PC-3 (cell line): ENCODE measurements at regions not wholly inside any gene's neighbourhood (a gene's known extent, or its start where the extent isn't known, plus 50 kb on each side); places are given as distances from the start of the nearest gene placed in this dataset.

Source experiments
- EZH2phosphoT487 ChIP-seq: fragments of 300-600 bp; sonication (generic); IDR thresholded peaks from 2 replicates; pipeline ENCODE4 v1.6.1; 2018; ENCODE audit warnings: mild to moderate bottlenecking, antibody characterized with exemption, low read length, borderline replicate concordance
- TF ChIP-seq, protein P1 (sequence below): fragments of 300-600 bp; sonication (generic); conservative IDR thresholded peaks from 2 replicates; pipeline ENCODE4 v1.5.1; 2017; ENCODE audit warnings: antibody characterized with exemption, low read depth, mild to moderate bottlenecking, low read length

DNA sequence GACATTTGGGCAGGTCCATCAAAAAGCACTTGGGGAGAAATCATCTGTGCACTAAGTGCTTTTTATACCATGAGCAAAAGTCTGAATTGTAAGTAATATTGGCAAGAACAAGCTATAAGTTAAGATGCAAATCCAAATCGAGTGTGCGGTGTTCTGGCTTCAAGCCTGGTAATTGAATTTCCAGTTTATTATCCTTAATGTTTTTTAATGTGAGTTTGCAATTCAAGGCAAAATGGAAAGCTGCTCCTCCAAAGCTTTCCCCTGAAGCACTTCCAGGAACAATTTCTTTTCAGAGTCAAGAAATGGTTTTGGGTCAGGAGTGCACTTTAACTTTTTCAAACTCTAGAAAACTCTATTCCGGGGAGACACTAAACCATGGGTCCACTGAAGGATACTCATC, 445.7 kb downstream of the TOX3 start:
- TF ChIP-seq, protein P1, sequence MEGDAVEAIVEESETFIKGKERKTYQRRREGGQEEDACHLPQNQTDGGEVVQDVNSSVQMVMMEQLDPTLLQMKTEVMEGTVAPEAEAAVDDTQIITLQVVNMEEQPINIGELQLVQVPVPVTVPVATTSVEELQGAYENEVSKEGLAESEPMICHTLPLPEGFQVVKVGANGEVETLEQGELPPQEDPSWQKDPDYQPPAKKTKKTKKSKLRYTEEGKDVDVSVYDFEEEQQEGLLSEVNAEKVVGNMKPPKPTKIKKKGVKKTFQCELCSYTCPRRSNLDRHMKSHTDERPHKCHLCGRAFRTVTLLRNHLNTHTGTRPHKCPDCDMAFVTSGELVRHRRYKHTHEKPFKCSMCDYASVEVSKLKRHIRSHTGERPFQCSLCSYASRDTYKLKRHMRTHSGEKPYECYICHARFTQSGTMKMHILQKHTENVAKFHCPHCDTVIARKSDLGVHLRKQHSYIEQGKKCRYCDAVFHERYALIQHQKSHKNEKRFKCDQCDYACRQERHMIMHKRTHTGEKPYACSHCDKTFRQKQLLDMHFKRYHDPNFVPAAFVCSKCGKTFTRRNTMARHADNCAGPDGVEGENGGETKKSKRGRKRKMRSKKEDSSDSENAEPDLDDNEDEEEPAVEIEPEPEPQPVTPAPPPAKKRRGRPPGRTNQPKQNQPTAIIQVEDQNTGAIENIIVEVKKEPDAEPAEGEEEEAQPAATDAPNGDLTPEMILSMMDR: no peak
- no peak for TF ChIP-seq EZH2phosphoT487
